HepG2 (cell line): ENCODE measurements at regions not wholly inside any gene's neighbourhood (a gene's known extent, or its start where the extent isn't known, plus 50 kb on each side); places are given as distances from the start of the nearest gene placed in this dataset.
"Not testable (repeated sequence)": the region's sequence is repeated elsewhere in the genome, so short reads cannot be mapped to it uniquely, and the experiment has no call there.

Experiments used
- ATAC-seq: fragments of 200-7000 bp; cut with Tn5 transposase; 3 replicates; pipeline ENCODE4 v1.9.1; 2020; ENCODE audit warnings: mild to moderate bottlenecking, moderate library complexity
- BruUV-seq: library from RNA; stranded (reverse); fragments of 400-500 nt; replicated peaks from 2 replicates; lab custom pipeline; 2021; lab: Mats Ljungman, UMichigan
- CTCF ChIA-PET: fragments of 300-600 bp; formaldehyde crosslinking; extraction: SDS; loops from one replicate; lab custom pipeline; 2021; ENCODE audit warnings: low total read pairs, inconsistent platforms, low intra/inter-chr PET ratio; lab: Yijun Ruan, JAX
- POLR2A ChIA-PET: fragments of 350-600 bp; sonication (Branson Sonifier 250); formaldehyde crosslinking; loops from one replicate; lab custom pipeline; 2020; ENCODE audit warnings: antibody characterized with exemption, inconsistent platforms; lab: Yijun Ruan, JAX
- DNase-seq: peaks from one replicate; pipeline ENCODE4 v3.0.0-alpha.2; 2015; ENCODE audit warnings: low spot score
- FAIRE-seq: peaks from 3 replicates; lab custom pipeline; 2011; peaks lifted over from hg19 to GRCh38; lab: Jason Lieb, UNC
- H2AFZ ChIP-seq: one replicate; pipeline ENCODE4 v1.6.1; 2011; ENCODE audit warnings: low read length, inconsistent platforms
- H3K27ac ChIP-seq: fragments of 300-600 bp; 3 replicates; pipeline ENCODE4 v1.8.0; 2011; ENCODE audit warnings: mixed run types, mild to moderate bottlenecking, mixed read lengths, low read length, inconsistent platforms; ENCODE audit not compliant: insufficient read depth; ENCODE audit errors: extremely low read length
- H3K27me3 ChIP-seq, 2 experiments: fragments of 200-600 bp in 1 of 2; 2 replicates in 1 of 2; 3 replicates in 1 of 2; pipeline versions ENCODE4 v1.6.0 to v1.8.0; 2011; ENCODE audit warnings: low read length in 2 of 2, mild to moderate bottlenecking in 2 of 2, moderate library complexity in 2 of 2, inconsistent platforms in 1 of 2; ENCODE audit not compliant: insufficient read depth in 2 of 2, control insufficient read depth in 1 of 2
- H3K36me3 ChIP-seq, 2 experiments: fragments of 200-600 bp in 1 of 2; replicated peaks in 1 of 2; 2 replicates in 1 of 2; 3 replicates in 1 of 2; pipeline versions ENCODE4 v1.5.1 to v1.8.0; 2011; ENCODE audit warnings: low read length in 2 of 2, inconsistent platforms in 1 of 2; ENCODE audit not compliant: insufficient read depth in 2 of 2, control insufficient read depth in 1 of 2
- H3K4me1 ChIP-seq: 2 replicates; pipeline ENCODE4 v1.5.1; 2012; ENCODE audit warnings: low read length, inconsistent platforms; ENCODE audit not compliant: insufficient read depth
- H3K4me2 ChIP-seq: 2 replicates; pipeline ENCODE4 v1.6.0; 2011; ENCODE audit warnings: low read depth, low read length, inconsistent platforms
- H3K4me3 ChIP-seq, 3 experiments: fragments of 200-600 bp in 1 of 3; sonication (generic), shearing (Covaris generic) in 1 of 3; replicated peaks in 1 of 3; 2 replicates each; pipeline ENCODE4 v1.5.1; 2011 to 2016; ENCODE audit warnings: low read length in 3 of 3, inconsistent platforms in 2 of 3, low read depth in 2 of 3, mild to moderate bottlenecking in 2 of 3, control low read depth in 1 of 3, mixed read lengths in 1 of 3; ENCODE audit not compliant: insufficient read depth in 1 of 3
- H3K79me2 ChIP-seq: one replicate; pipeline ENCODE4 v1.6.1; 2011; ENCODE audit warnings: low read length, inconsistent platforms; ENCODE audit not compliant: insufficient read depth
- H3K9ac ChIP-seq: 2 replicates; pipeline ENCODE4 v1.6.0; 2011; ENCODE audit warnings: mild to moderate bottlenecking, low read depth, low read length, inconsistent platforms; ENCODE audit not compliant: insufficient read depth
- H3K9me3 ChIP-seq: 2 replicates; pipeline ENCODE4 v1.5.1; 2012; ENCODE audit warnings: mild to moderate bottlenecking, low read length
- H4K20me1 ChIP-seq: 2 replicates; pipeline ENCODE4 v1.6.0; 2011; ENCODE audit warnings: inconsistent platforms, mild to moderate bottlenecking, low read length, moderate library complexity; ENCODE audit not compliant: insufficient read depth
- MXI1 ChIP-seq: IDR thresholded peaks from 3 replicates; pipeline ENCODE4 v1.6.1; 2012; ENCODE audit warnings: low read depth, low read length, inconsistent platforms, borderline replicate concordance
- ZFAT ChIP-seq: sonication (generic); formaldehyde crosslinking; conservative IDR thresholded peaks from 2 replicates; pipeline ENCODE4 v1.8.1; 2023; ENCODE audit warnings: missing genetic modification reagents, inconsistent platforms
- ZNF44 ChIP-seq: sonication (generic); formaldehyde crosslinking; IDR thresholded peaks from 2 replicates; pipeline ENCODE4 v1.5.1; 2020; ENCODE audit warnings: mild to moderate bottlenecking, missing genetic modification reagents
- ZNF776 ChIP-seq: sonication (generic); formaldehyde crosslinking; IDR thresholded peaks from 2 replicates; pipeline ENCODE4 v1.4.0; 2020; ENCODE audit warnings: mild to moderate bottlenecking, missing genetic modification reagents
- WGBS: methylation state at CpG from one replicate; pipeline ENCODE4 v1.1.6; 2017; ENCODE audit warnings: low lambda C conversion rate; 5-methylcytosine and 5-hydroxymethylcytosine counted together
- in situ Hi-C: cut with HindIII; loops from 2 replicates; pipeline ENCODE4 v1.10.0; 2017; ENCODE audit warnings: low pct_unique_long_range_greater_than_20kb; ENCODE audit not compliant: extremely low pct_ligation_motif_present
- intact Hi-C: fragments of 100-400 bp; cut with micrococcal nuclease; formaldehyde crosslinking; loops from one replicate; pipeline ENCODE4 v1.10.0; 2022; ENCODE audit not compliant: unreplicated experiment
- TF ChIP-seq, protein P1 (sequence below): sonication (generic); formaldehyde crosslinking; IDR thresholded peaks from 2 replicates; pipeline ENCODE4 v1.4.0; 2020; ENCODE audit warnings: missing genetic modification reagents, borderline replicate concordance
- TF ChIP-seq, protein P2 (sequence below): sonication (generic); formaldehyde crosslinking; IDR thresholded peaks from 2 replicates; pipeline ENCODE4 v1.4.0; 2020; ENCODE audit warnings: mild to moderate bottlenecking, missing genetic modification reagents, borderline replicate concordance

DNA sequence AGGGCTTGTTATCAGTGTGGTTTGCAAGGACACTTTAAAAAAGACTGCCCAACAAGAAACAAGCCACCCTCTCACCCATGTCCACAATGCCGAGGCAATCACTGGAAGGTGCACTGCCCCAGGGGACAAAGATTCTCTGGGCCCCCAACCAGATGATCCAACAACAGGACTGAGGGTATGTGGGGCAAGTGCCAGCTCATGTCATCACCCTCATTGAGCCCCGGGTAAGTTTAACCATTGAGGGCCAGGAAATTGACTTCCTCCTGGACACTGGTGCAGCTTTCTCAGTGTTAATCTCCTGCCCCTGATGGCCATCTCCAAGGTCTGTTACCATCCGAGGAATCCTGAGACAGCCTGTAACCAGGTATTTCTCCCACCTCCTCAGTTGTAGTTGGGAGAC is 373.0 kb upstream of the SFSWAP start:
- DNase-seq, H3K27me3 ChIP-seq, H3K36me3 ChIP-seq, FAIRE-seq, H3K4me1 ChIP-seq, intact Hi-C loops, H3K27ac ChIP-seq, H3K4me2 ChIP-seq, ATAC-seq, H4K20me1 ChIP-seq, H3K4me3 ChIP-seq, POLR2A ChIA-PET, H3K9ac ChIP-seq, H3K79me2 ChIP-seq, in situ Hi-C loops, CTCF ChIA-PET, H3K9me3 ChIP-seq, H2AFZ ChIP-seq, BruUV-seq: not testable (repeated sequence)
- 0% methylated on average over 2 of the region's 3 CpGs for WGBS

DNA sequence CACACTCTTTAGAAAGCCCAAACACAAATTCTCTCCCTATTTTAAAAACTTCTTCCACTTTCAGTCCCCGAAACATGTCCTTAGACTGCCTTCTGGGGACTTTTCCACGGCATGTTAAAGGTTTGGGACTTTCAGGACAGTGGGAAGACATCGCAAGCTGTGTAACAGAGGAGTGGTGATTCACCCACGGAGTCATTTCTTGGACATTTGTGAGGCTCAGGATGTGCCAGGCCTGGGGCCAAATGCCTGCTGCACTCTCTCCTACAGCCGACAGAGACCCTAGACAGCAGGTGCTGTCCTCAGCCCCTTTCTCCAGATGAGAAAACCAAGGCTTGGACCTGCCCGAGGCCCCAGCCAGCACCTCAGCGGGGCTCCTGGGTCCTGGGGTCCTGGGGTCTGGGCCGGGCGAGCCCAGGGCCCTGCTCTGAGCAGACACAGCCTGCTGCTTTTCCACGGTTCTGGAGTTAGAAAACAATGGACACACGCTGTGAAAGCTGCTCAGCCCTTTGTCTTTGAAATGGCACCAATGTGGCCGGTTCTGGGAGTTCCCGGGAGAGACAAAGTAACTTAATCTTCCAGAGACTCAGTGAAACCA is 370.2 kb upstream of the SFSWAP start:
- Histone ChIP-seq H3K27ac (no peak overlapping the region), H2AFZ (no peak overlapping the region), H3K9me3 (no peaks in the 10 kb centered on the region), H3K27me3 (peaks cover 1 to 5% of the 10 kb centered on the region in 2 experiments; a peak in 3 of 5 replicates), H3K4me3 (no peak overlapping the region), H4K20me1 (no peaks in the 10 kb centered on the region), H3K9ac (no peak overlapping the region), H3K79me2 (no peaks in the 10 kb centered on the region), H3K36me3 (no peaks in the 10 kb centered on the region), H3K4me2 (no peak overlapping the region), H3K4me1 (no peaks in the 10 kb centered on the region)
- no peak for ATAC-seq
- no peak for TF ChIP-seq ZNF776 (CRISPR knock-in tag)
- TF ChIP-seq ZNF44 (CRISPR knock-in tag): no peak
- TF ChIP-seq MXI1: no peak
- TF ChIP-seq, protein P1, sequence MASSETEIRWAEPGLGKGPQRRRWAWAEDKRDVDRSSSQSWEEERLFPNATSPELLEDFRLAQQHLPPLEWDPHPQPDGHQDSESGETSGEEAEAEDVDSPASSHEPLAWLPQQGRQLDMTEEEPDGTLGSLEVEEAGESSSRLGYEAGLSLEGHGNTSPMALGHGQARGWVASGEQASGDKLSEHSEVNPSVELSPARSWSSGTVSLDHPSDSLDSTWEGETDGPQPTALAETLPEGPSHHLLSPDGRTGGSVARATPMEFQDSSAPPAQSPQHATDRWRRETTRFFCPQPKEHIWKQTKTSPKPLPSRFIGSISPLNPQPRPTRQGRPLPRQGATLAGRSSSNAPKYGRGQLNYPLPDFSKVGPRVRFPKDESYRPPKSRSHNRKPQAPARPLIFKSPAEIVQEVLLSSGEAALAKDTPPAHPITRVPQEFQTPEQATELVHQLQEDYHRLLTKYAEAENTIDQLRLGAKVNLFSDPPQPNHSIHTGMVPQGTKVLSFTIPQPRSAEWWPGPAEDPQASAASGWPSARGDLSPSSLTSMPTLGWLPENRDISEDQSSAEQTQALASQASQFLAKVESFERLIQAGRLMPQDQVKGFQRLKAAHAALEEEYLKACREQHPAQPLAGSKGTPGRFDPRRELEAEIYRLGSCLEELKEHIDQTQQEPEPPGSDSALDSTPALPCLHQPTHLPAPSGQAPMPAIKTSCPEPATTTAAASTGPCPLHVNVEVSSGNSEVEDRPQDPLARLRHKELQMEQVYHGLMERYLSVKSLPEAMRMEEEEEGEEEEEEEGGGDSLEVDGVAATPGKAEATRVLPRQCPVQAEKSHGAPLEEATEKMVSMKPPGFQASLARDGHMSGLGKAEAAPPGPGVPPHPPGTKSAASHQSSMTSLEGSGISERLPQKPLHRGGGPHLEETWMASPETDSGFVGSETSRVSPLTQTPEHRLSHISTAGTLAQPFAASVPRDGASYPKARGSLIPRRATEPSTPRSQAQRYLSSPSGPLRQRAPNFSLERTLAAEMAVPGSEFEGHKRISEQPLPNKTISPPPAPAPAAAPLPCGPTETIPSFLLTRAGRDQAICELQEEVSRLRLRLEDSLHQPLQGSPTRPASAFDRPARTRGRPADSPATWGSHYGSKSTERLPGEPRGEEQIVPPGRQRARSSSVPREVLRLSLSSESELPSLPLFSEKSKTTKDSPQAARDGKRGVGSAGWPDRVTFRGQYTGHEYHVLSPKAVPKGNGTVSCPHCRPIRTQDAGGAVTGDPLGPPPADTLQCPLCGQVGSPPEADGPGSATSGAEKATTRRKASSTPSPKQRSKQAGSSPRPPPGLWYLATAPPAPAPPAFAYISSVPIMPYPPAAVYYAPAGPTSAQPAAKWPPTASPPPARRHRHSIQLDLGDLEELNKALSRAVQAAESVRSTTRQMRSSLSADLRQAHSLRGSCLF: no peak
- TF ChIP-seq ZFAT: no peak
- TF ChIP-seq, protein P2, sequence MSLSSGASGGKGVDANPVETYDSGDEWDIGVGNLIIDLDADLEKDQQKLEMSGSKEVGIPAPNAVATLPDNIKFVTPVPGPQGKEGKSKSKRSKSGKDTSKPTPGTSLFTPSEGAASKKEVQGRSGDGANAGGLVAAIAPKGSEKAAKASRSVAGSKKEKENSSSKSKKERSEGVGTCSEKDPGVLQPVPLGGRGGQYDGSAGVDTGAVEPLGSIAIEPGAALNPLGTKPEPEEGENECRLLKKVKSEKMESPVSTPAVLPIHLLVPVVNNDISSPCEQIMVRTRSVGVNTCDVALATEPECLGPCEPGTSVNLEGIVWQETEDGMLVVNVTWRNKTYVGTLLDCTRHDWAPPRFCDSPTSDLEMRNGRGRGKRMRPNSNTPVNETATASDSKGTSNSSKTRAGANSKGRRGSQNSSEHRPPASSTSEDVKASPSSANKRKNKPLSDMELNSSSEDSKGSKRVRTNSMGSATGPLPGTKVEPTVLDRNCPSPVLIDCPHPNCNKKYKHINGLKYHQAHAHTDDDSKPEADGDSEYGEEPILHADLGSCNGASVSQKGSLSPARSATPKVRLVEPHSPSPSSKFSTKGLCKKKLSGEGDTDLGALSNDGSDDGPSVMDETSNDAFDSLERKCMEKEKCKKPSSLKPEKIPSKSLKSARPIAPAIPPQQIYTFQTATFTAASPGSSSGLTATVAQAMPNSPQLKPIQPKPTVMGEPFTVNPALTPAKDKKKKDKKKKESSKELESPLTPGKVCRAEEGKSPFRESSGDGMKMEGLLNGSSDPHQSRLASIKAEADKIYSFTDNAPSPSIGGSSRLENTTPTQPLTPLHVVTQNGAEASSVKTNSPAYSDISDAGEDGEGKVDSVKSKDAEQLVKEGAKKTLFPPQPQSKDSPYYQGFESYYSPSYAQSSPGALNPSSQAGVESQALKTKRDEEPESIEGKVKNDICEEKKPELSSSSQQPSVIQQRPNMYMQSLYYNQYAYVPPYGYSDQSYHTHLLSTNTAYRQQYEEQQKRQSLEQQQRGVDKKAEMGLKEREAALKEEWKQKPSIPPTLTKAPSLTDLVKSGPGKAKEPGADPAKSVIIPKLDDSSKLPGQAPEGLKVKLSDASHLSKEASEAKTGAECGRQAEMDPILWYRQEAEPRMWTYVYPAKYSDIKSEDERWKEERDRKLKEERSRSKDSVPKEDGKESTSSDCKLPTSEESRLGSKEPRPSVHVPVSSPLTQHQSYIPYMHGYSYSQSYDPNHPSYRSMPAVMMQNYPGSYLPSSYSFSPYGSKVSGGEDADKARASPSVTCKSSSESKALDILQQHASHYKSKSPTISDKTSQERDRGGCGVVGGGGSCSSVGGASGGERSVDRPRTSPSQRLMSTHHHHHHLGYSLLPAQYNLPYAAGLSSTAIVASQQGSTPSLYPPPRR (CRISPR knock-in tag): no peak
- BruUV-seq: no TSS peak
- intact Hi-C loops (no loop called here), in situ Hi-C loops (no loop called here)
- no peak for DNase-seq
- POLR2A ChIA-PET: no interaction called here
- CTCF ChIA-PET: no interaction called here
- no peak for FAIRE-seq
- WGBS: 48% methylated on average over 6 of the region's 13 CpGs
